AG09319 (cell line): ENCODE measurements at regions not wholly inside any gene's neighbourhood (a gene's known extent, or its start where the extent isn't known, plus 50 kb on each side); places are given as distances from the start of the nearest gene placed in this dataset.

Experiments used
- DNase-seq: peaks from one replicate; pipeline ENCODE4 v3.0.0-alpha.2; 2010; ENCODE audit warnings: low read depth; ENCODE audit errors: extremely low read depth
- TF ChIP-seq, protein P1 (sequence below): IDR thresholded peaks from 2 replicates; pipeline ENCODE4 v1.5.1; 2011; ENCODE audit warnings: low read depth, mild to moderate bottlenecking, inconsistent platforms, low read length, moderate library complexity

DNA sequence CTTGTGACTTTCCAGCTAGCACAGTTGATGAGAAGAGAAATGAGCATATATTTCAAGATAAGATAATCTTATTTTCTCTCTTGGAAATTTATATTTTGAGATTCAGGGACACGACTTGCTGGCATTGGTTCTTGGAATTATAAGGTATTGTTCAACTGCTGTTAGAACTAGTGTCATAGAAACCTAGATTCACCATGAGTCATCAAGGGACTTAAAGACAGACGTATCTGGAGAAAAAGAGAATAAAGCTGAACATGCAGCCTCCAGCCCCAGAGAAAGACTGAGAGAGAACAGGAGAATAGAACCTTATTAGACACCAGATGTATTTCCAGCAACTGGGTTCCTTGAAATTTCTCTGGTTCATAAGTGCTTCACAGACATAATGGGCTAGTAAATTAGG lies 194.4 kb upstream of the PPFIA2 start:
- DNase-seq = no peak

DNA sequence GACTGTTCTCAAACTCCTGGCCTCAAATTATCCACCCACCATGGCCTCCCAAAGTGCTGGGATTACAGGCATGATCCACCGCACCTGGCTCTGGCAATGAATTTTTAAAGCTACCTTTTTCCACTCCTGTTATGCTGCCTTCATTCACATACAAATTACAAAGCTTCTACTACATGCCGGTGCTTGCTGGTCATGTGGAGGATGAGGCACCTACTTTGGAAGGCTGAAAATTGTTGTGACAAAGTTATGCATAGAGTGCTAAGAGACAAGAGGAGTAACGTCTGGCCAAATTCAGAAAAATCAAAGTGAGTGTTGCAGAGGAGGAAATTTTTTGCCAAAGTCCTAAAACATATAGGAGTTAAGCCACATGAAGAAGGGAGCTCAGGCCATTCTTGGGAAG lies 191.7 kb upstream of the PPFIA2 start:
- DNase-seq = no peak
- TF ChIP-seq, protein P1, sequence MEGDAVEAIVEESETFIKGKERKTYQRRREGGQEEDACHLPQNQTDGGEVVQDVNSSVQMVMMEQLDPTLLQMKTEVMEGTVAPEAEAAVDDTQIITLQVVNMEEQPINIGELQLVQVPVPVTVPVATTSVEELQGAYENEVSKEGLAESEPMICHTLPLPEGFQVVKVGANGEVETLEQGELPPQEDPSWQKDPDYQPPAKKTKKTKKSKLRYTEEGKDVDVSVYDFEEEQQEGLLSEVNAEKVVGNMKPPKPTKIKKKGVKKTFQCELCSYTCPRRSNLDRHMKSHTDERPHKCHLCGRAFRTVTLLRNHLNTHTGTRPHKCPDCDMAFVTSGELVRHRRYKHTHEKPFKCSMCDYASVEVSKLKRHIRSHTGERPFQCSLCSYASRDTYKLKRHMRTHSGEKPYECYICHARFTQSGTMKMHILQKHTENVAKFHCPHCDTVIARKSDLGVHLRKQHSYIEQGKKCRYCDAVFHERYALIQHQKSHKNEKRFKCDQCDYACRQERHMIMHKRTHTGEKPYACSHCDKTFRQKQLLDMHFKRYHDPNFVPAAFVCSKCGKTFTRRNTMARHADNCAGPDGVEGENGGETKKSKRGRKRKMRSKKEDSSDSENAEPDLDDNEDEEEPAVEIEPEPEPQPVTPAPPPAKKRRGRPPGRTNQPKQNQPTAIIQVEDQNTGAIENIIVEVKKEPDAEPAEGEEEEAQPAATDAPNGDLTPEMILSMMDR = no peak

More for the DNA sequence above, 194.4 kb upstream of the PPFIA2 start:
- TF ChIP-seq, protein P1 = no peak

DNA sequence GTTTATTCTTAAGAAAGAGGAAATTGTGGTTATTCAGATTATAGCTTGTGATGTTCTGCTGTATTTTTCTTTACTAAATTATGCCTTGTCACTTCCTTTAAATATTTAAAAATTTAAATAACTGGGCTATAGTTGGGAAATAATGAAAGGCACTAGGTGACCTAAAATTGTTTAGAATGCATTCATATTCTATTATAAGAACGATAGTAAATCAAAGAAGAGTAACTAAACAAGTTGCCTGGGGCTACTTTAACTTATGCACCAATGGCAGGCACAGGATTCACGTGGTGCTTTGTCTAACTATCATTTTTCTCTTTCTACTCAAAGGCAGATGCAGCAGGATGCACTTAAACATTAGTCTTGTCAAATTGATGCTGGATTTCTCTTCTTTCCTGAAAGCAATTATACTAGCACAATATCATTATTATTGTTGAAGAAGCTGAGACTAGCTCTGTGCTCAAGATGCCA lies 190.7 kb upstream of the PPFIA2 start:
- TF ChIP-seq, protein P1 = no peak
- no peak for DNase-seq

DNA sequence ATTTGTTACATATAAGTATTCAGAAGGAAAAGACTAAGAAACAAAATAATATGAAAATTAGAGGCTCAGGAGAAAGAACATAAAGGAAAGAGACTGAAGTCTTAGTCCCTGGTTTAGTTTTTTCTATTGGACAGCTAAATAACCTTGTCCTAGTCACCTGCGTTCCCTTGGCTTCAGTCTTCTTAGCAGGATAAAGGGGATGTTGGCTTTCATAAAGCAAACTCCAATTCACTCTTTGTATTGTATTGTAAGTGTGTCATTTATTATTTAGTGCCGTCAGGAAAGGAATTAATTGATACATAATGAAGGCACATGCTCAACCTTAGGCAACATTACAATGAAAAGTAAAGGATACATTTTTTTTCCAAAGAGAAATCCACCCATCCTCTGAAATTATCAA lies 190.3 kb upstream of the PPFIA2 start:
- DNase-seq = no peak
- TF ChIP-seq, protein P1 = no peak

DNA sequence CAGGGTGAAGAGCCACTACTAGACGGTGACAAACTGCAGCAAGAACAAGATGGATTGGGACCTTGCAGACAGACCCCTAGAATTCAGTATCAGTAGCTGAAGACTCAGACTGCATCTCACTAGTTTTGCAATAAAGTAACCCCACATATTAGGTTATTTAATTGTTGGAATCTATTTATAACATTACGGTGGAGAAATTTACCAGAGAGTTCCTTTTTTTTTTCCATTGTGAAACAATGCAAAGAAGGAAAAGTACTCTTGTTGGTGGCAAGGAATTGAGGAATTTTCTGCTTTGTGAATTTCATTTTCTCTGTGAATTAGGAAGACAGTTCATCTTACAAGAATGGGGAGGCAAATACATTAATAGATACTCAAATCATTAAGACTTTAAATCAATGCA lies 185.7 kb upstream of the PPFIA2 start:
- TF ChIP-seq, protein P1 = no peak
- DNase-seq = no peak

DNA sequence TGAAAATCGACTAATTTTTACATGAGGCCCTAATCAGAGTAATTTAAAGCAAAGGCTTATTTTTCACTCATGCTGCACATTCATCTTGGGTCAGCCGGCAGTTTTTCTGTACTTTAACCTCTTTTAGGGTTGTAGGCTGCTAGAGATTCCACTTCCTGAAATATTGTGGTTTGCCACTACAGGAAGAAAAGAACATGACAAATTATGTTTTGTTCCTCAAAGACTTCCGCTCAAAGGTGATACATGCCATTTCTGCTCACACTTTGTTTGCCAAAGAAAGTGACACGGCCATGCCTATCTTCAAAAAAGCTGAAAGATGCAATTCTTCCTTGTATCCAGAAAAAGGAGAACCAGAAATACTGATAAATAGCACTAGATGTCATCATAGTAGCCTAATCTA lies 183.4 kb upstream of the PPFIA2 start:
- DNase-seq = no peak

DNA sequence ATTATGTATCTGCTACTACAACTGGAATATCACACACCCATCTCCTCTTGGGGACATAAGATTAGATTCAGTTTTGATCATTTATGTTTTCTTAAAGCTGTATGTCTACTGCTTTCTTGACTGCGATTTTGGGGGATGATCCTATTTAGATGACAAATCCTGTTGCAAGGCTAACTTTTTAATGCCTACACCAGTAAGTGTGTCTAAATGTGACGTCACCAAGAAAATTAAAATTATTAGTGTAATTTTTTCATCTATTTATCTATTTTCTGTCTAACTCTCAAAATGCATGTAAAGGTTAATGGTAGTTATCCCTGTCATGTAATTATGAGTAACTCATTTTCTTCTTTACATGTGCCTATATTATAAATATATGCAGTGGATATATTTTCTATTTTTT lies 170.9 kb upstream of the PPFIA2 start:
- TF ChIP-seq, protein P1 = no peak
- DNase-seq = no peak

More for the DNA sequence above, 183.4 kb upstream of the PPFIA2 start:
- TF ChIP-seq, protein P1 = no peak
